Caki2 (cell line): ENCODE measurements at regions not wholly inside any gene's neighbourhood (a gene's known extent, or its start where the extent isn't known, plus 50 kb on each side); places are given as distances from the start of the nearest gene placed in this dataset.

Experiments used
- DNase-seq: peaks from one replicate; pipeline ENCODE4 v3.0.0-alpha.2; 2015; ENCODE audit warnings: low read depth
- in situ Hi-C: cut with HindIII; loops from 2 replicates; pipeline ENCODE4 v1.10.0; 2016; ENCODE audit warnings: low sequenced_read_pairs, low pct_unique_long_range_greater_than_20kb, mixed read lengths

GRCh38 chr2:104568247-104568646, 285.7 kb upstream of the POU3F3 start:
- DNase-seq = no peak
- in situ Hi-C loops = no loop called here

GRCh38 chr2:104570259-104570658, 283.7 kb upstream of the POU3F3 start:
- in situ Hi-C loops = no loop called here
- DNase-seq = no peak

- in situ Hi-C loops = no loop called here
Measured at GRCh38 chr2:104572834-104573233, 281.1 kb upstream of the POU3F3 start.

GRCh38 chr2:104574367-104574766, 279.5 kb upstream of the POU3F3 start:
- DNase-seq = no peak
- in situ Hi-C loops = no loop called here

More at GRCh38 chr2:104572834-104573233, 281.1 kb upstream of the POU3F3 start:
- no peak for DNase-seq

- no peak for DNase-seq
- in situ Hi-C loops = no loop called here
Measured at GRCh38 chr2:104577143-104577542, 276.8 kb upstream of the POU3F3 start.

- in situ Hi-C loops = no loop called here
- no peak for DNase-seq
Measured at GRCh38 chr2:104582471-104582870, 271.4 kb upstream of the POU3F3 start.

- in situ Hi-C loops = no loop called here
- no peak for DNase-seq
Measured at GRCh38 chr2:104583811-104584210, 270.1 kb upstream of the POU3F3 start.

- no peak for DNase-seq
- in situ Hi-C loops = no loop called here
Measured at GRCh38 chr2:104584393-104584792, 269.5 kb upstream of the POU3F3 start.

GRCh38 chr2:104595576-104595975, 258.3 kb upstream of the POU3F3 start:
- in situ Hi-C loops = no loop called here
- DNase-seq = no peak

- no peak for DNase-seq
- in situ Hi-C loops = no loop called here
Measured at GRCh38 chr2:104597942-104598341, 256.0 kb upstream of the POU3F3 start.

GRCh38 chr2:104598636-104599035, 255.3 kb upstream of the POU3F3 start:
- in situ Hi-C loops = no loop called here

GRCh38 chr2:104599787-104600510, 254.0 kb upstream of the POU3F3 start:
- peak; percentile 38 for DNase-seq
- in situ Hi-C loops = no loop called here

More at GRCh38 chr2:104598636-104599035, 255.3 kb upstream of the POU3F3 start:
- DNase-seq = no peak

- in situ Hi-C loops = no loop called here
- DNase-seq = no peak
Measured at GRCh38 chr2:104606056-104606455, 247.9 kb upstream of the POU3F3 start.

GRCh38 chr2:104616856-104617255, 237.1 kb upstream of the POU3F3 start:
- no peak for DNase-seq
- in situ Hi-C loops = no loop called here

GRCh38 chr2:104620801-104621200, 233.1 kb upstream of the POU3F3 start:
- no peak for DNase-seq
- in situ Hi-C loops = no loop called here

GRCh38 chr2:104635608-104636007, 218.3 kb upstream of the POU3F3 start:
- no peak for DNase-seq
- in situ Hi-C loops = no loop called here

GRCh38 chr2:104638190-104638858, 215.6 kb upstream of the POU3F3 start:
- in situ Hi-C loops = no loop called here
- no peak for DNase-seq

GRCh38 chr2:104638859-104639202, 215.1 kb upstream of the POU3F3 start:
- in situ Hi-C loops = no loop called here
- DNase-seq = no peak

GRCh38 chr2:104641786-104642185, 212.1 kb upstream of the POU3F3 start:
- in situ Hi-C loops = no loop called here
- DNase-seq = no peak

- no peak for DNase-seq
- in situ Hi-C loops = no loop called here
Measured at GRCh38 chr2:104648376-104648775, 205.5 kb upstream of the POU3F3 start.
